Keratinocyte (primary cell): ENCODE measurements at regions not wholly inside any gene's neighbourhood (a gene's known extent, or its start where the extent isn't known, plus 50 kb on each side); places are given as distances from the start of the nearest gene placed in this dataset.
"Not testable (repeated sequence)": the region's sequence is repeated elsewhere in the genome, so short reads cannot be mapped to it uniquely, and the experiment has no call there.

Experiments used
- DNase-seq: peaks from one replicate; pipeline ENCODE4 v3.0.0-alpha.2; 2011; ENCODE audit warnings: low read depth, missing footprints, low spot score
- FAIRE-seq: peaks from 2 replicates; lab custom pipeline; 2011; peaks lifted over from hg19 to GRCh38; lab: Jason Lieb, UNC
- H2AFZ ChIP-seq: 2 replicates; pipeline ENCODE4 v1.6.0; 2012; ENCODE audit warnings: low read length, control low read depth, inconsistent platforms; ENCODE audit not compliant: control insufficient read depth
- H3K27ac ChIP-seq: 2 replicates; pipeline ENCODE4 v1.5.1; 2011; ENCODE audit warnings: low read length; ENCODE audit not compliant: control insufficient read depth, insufficient read depth
- H3K27me3 ChIP-seq: 3 replicates; pipeline ENCODE4 v1.6.0; 2011; ENCODE audit warnings: low read length; ENCODE audit not compliant: control insufficient read depth, insufficient read depth; ENCODE audit errors: extremely low read depth
- H3K36me3 ChIP-seq, 2 experiments: 2 replicates in 1 of 2; 3 replicates in 1 of 2; pipeline ENCODE4 v1.5.1; 2011; ENCODE audit warnings: low read length in 2 of 2, mild to moderate bottlenecking in 1 of 2; ENCODE audit not compliant: control insufficient read depth in 2 of 2, insufficient read depth in 2 of 2; ENCODE audit errors: extremely low read depth in 1 of 2
- H3K4me1 ChIP-seq: 3 replicates; pipeline ENCODE4 v1.5.1; 2011; ENCODE audit warnings: low read length; ENCODE audit not compliant: control insufficient read depth, insufficient read depth; ENCODE audit errors: extremely low read depth
- H3K4me2 ChIP-seq: 3 replicates; pipeline ENCODE4 v1.6.0; 2011; ENCODE audit warnings: low read depth, low read length; ENCODE audit not compliant: control insufficient read depth, insufficient read depth; ENCODE audit errors: extremely low read depth
- H3K4me3 ChIP-seq, 3 experiments: fragments of 200-600 bp in 1 of 3; sonication (generic) in 1 of 3; 2 replicates in 2 of 3; 3 replicates in 1 of 3; pipeline ENCODE4 v1.5.1; 2011 to 2016; ENCODE audit warnings: low read length in 3 of 3, mild to moderate bottlenecking in 3 of 3, control low read depth in 2 of 3, inconsistent platforms in 1 of 3, low read depth in 1 of 3, mixed read lengths in 1 of 3, mixed run types in 1 of 3, moderate library complexity in 1 of 3; ENCODE audit not compliant: control insufficient read depth in 2 of 3, insufficient read depth in 2 of 3; ENCODE audit errors: extremely low read depth in 1 of 3
- H3K79me2 ChIP-seq: 2 replicates; pipeline ENCODE4 v1.6.0; 2012; ENCODE audit warnings: low read length; ENCODE audit not compliant: control insufficient read depth, insufficient read depth
- H3K9ac ChIP-seq: 3 replicates; pipeline ENCODE4 v1.6.0; 2011; ENCODE audit warnings: low read length; ENCODE audit not compliant: control insufficient read depth, insufficient read depth; ENCODE audit errors: extremely low read depth
- H3K9me1 ChIP-seq: 3 replicates; pipeline ENCODE4 v1.6.0; 2011; ENCODE audit warnings: low read length; ENCODE audit not compliant: control insufficient read depth, insufficient read depth; ENCODE audit errors: extremely low read depth
- H3K9me3 ChIP-seq: 2 replicates; pipeline ENCODE4 v1.5.1; 2012; ENCODE audit warnings: low read depth, low read length; ENCODE audit not compliant: control insufficient read depth
- H4K20me1 ChIP-seq: 3 replicates; pipeline ENCODE4 v1.6.0; 2011; ENCODE audit warnings: low read length; ENCODE audit not compliant: control insufficient read depth, insufficient read depth; ENCODE audit errors: extremely low read depth
- EZH2 ChIP-seq: IDR thresholded peaks from one replicate; pipeline ENCODE4 v1.6.1; 2012; ENCODE audit warnings: inconsistent platforms, mild to moderate bottlenecking, low read length, moderate library complexity
- dilution Hi-C: fragments of 300-500 bp; cut with MboI; formaldehyde crosslinking; loops from one replicate; pipeline ENCODE4 v1.7.0; 2020; ENCODE audit warnings: low sequenced_read_pairs; ENCODE audit not compliant: extremely low pct_ligation_motif_present
- TF ChIP-seq, protein P1 (sequence below), 3 experiments: IDR thresholded peaks in 1 of 3; conservative IDR thresholded peaks in 1 of 3; optimal IDR thresholded peaks in 1 of 3; 2 replicates in 2 of 3; 3 replicates in 1 of 3; pipeline versions ENCODE3 to v1.5.1; 2011; ENCODE audit warnings: low read length in 3 of 3, mild to moderate bottlenecking in 3 of 3, moderate library complexity in 2 of 3, control low read depth in 1 of 3, inconsistent platforms in 1 of 3; ENCODE audit not compliant: insufficient read depth in 2 of 3; ENCODE audit errors: extremely low read depth in 1 of 3

DNA sequence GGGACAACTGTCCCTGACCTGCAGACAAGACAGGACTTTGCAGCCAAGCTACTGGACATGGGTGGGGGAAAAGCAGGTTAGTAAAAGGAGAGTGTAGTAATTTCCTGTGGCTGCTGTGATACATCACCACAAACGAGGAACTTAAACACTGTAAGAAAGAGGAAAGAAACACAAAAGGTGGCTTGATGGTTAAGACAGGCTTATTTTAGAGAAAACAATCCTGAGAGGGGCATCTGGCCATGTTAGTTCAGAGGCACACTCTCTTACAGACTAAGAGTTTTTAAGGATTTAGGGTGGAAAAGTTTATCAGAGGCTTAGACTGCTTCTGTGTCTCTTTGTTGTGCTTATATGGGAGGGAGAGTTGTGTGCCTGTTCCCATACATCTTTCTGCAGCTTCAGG is 667.0 kb downstream of the TYW1 start:
- no peaks in the 10 kb centered on the region for H3K4me1 ChIP-seq
- H3K27ac ChIP-seq: no peak overlapping the region
- H3K27me3 ChIP-seq: no peaks in the 10 kb centered on the region
- no peak overlapping the region for H3K4me3 ChIP-seq
- no peaks in the 10 kb centered on the region for H4K20me1 ChIP-seq
- no peak overlapping the region for H2AFZ ChIP-seq
- DNase-seq (no peak), FAIRE-seq (no peak)
- H3K36me3 ChIP-seq: no peaks in the 10 kb centered on the region
- dilution Hi-C loops: no loop called here
- no peaks in the 10 kb centered on the region for H3K9me1 ChIP-seq
- no peak overlapping the region for H3K9ac ChIP-seq
- H3K9me3 ChIP-seq: no peaks in the 10 kb centered on the region
- no peak overlapping the region for H3K4me2 ChIP-seq
- no peaks in the 10 kb centered on the region for H3K79me2 ChIP-seq
- TF ChIP-seq, protein P1, sequence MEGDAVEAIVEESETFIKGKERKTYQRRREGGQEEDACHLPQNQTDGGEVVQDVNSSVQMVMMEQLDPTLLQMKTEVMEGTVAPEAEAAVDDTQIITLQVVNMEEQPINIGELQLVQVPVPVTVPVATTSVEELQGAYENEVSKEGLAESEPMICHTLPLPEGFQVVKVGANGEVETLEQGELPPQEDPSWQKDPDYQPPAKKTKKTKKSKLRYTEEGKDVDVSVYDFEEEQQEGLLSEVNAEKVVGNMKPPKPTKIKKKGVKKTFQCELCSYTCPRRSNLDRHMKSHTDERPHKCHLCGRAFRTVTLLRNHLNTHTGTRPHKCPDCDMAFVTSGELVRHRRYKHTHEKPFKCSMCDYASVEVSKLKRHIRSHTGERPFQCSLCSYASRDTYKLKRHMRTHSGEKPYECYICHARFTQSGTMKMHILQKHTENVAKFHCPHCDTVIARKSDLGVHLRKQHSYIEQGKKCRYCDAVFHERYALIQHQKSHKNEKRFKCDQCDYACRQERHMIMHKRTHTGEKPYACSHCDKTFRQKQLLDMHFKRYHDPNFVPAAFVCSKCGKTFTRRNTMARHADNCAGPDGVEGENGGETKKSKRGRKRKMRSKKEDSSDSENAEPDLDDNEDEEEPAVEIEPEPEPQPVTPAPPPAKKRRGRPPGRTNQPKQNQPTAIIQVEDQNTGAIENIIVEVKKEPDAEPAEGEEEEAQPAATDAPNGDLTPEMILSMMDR (optimal IDR thresholded peaks at IDR 0.05 in 1 of 3, IDR thresholded peaks at IDR 0.05 in 1 of 3, conservative IDR thresholded peaks at IDR 0.05 in 1 of 3; ENCODE audit: extremely low read depth in 1 of 3, insufficient read depth in 2 of 3, low read length in 3 of 3): no peak
- TF ChIP-seq EZH2: no peak

- H3K9me1 ChIP-seq, H3K27me3 ChIP-seq, DNase-seq, H3K9ac ChIP-seq, H3K9me3 ChIP-seq, H3K4me3 ChIP-seq, H3K4me2 ChIP-seq, H2AFZ ChIP-seq, H3K4me1 ChIP-seq, H3K79me2 ChIP-seq, H3K27ac ChIP-seq, H3K36me3 ChIP-seq, dilution Hi-C loops, H4K20me1 ChIP-seq, FAIRE-seq: not testable (repeated sequence)
Measured at GRCh38 chr7:67666359-67666758, 669.7 kb downstream of the TYW1 start.

DNA sequence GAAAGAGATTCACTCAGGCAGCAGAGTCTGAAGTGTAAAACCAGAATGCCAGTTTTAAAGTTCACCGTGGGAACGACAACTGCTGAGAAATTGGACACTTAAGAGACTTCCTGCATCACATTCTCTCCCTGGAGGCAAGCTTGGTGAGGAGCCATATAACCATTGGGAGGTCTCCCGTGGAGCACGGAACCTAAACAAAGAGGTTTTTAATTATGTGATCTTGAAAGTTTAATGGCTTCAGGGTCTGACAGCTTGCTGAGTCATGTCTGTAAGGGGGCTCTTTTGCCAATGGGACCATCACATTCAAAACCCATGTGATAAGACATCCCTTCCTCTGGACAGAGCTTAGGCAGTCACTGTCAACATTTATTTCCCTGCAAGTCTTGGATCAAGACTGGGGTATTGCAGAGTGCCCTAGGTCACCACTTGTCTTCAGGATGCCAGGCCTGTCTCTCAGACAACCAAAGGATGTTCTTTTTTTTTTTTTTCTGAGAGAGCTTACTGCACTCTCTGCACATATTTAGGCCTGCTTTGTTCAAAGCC is 674.4 kb downstream of the TYW1 start:
- dilution Hi-C loops: no loop called here
- H3K4me2 ChIP-seq: no peak overlapping the region
- H3K36me3 ChIP-seq: no peaks in the 10 kb centered on the region
- H3K4me3 ChIP-seq: no peak overlapping the region
- H2AFZ ChIP-seq: no peak overlapping the region
- TF ChIP-seq, protein P1 (optimal IDR thresholded peaks at IDR 0.05 in 1 of 3, IDR thresholded peaks at IDR 0.05 in 1 of 3, conservative IDR thresholded peaks at IDR 0.05 in 1 of 3; ENCODE audit: extremely low read depth in 1 of 3, insufficient read depth in 2 of 3, low read length in 3 of 3): no peak
- no peak for TF ChIP-seq EZH2
- no peak for FAIRE-seq
- H3K27me3 ChIP-seq: no peaks in the 10 kb centered on the region
- H3K9me3 ChIP-seq: no peaks in the 10 kb centered on the region
- H4K20me1 ChIP-seq: no peaks in the 10 kb centered on the region
- DNase-seq: no peak
- H3K9ac ChIP-seq: no peak overlapping the region
- no peak overlapping the region for H3K27ac ChIP-seq
- no peaks in the 10 kb centered on the region for H3K79me2 ChIP-seq
- no peaks in the 10 kb centered on the region for H3K9me1 ChIP-seq
- H3K4me1 ChIP-seq: no peaks in the 10 kb centered on the region
